ENCODE measurements at regions not wholly inside any gene's neighbourhood (a gene's known extent, or its start where the extent isn't known, plus 50 kb on each side); places are given as distances from the start of the nearest gene placed in this dataset.
"Not testable (repeated sequence)": the region's sequence is repeated elsewhere in the genome, so short reads cannot be mapped to it uniquely, and the experiment has no call there.

- peak; percentile 60 for DNase-seq
These were observed 57.8 kb upstream of the NBPF8 start for GRCh38 chr1:120357046-120357445.

GRCh38 chr1:120356170-120356569 lies 58.7 kb upstream of the NBPF8 start:
- peak; percentile 26 for DNase-seq

GRCh38 chr1:120354618-120355184 lies 60.1 kb upstream of the NBPF8 start:
- DNase-seq = peak; percentile 66

- DNase-seq = peak; percentile 42
These were observed 72.4 kb upstream of the NBPF8 start for GRCh38 chr1:120342231-120343073.

GRCh38 chr1:120341756-120342155 lies 73.1 kb upstream of the NBPF8 start:
- DNase-seq = peak; percentile 43

- peak; percentile 73 for DNase-seq
These were observed 73.7 kb upstream of the NBPF8 start for GRCh38 chr1:120340838-120341751.

GRCh38 chr1:120315738-120316137 lies 99.1 kb upstream of the NBPF8 start:
- not testable (repeated sequence) for DNase-seq

GRCh38 chr1:120311930-120312329 lies 102.9 kb upstream of the NBPF8 start:
- DNase-seq = not testable (repeated sequence)

GRCh38 chr1:120308940-120309578 lies 105.8 kb upstream of the NBPF8 start:
- not testable (repeated sequence) for DNase-seq

GRCh38 chr1:120305046-120305445 lies 109.8 kb upstream of the NBPF8 start:
- not testable (repeated sequence) for DNase-seq

- DNase-seq = not testable (repeated sequence)
These were observed 110.5 kb upstream of the NBPF8 start for GRCh38 chr1:120304341-120304740.

- DNase-seq = not testable (repeated sequence)
These were observed 115.3 kb upstream of the NBPF8 start for GRCh38 chr1:120299433-120300057.

- DNase-seq = not testable (repeated sequence)
These were observed 116.3 kb upstream of the NBPF8 start for GRCh38 chr1:120298487-120298886.

GRCh38 chr1:120297345-120297953 lies 117.4 kb upstream of the NBPF8 start:
- DNase-seq = not testable (repeated sequence)

- not testable (repeated sequence) for DNase-seq
These were observed 113.8 kb upstream of the SEC22B start for GRCh38 chr1:120290105-120290504.

- not testable (repeated sequence) for DNase-seq
These were observed 113.3 kb upstream of the SEC22B start for GRCh38 chr1:120289601-120290074.

GRCh38 chr1:120288814-120289600 lies 112.7 kb upstream of the SEC22B start:
- not testable (repeated sequence) for DNase-seq

- DNase-seq = not testable (repeated sequence)
These were observed 111.8 kb upstream of the SEC22B start for GRCh38 chr1:120288167-120288566.

GRCh38 chr1:120282744-120283464 lies 106.6 kb upstream of the SEC22B start:
- DNase-seq = not testable (repeated sequence)

- DNase-seq = not testable (repeated sequence)
These were observed 101.9 kb upstream of the SEC22B start for GRCh38 chr1:120278259-120278610.
